HEK293 (cell line): ENCODE measurements at regions not wholly inside any gene's neighbourhood (a gene's known extent, or its start where the extent isn't known, plus 50 kb on each side); places are given as distances from the start of the nearest gene placed in this dataset.
"Not testable (repeated sequence)": the region's sequence is repeated elsewhere in the genome, so short reads cannot be mapped to it uniquely, and the experiment has no call there.

Source experiments
- CTCF ChIA-PET: fragments of 350-600 bp; formaldehyde crosslinking; extraction: SDS; loops from one replicate; lab custom pipeline; 2021; ENCODE audit warnings: antibody characterized with exemption; lab: Yijun Ruan, JAX
- POLR2A ChIA-PET: fragments of 300-600 bp; formaldehyde crosslinking; extraction: SDS; loops from one replicate; lab custom pipeline; 2020; ENCODE audit warnings: antibody characterized with exemption, inconsistent platforms; lab: Yijun Ruan, JAX
- H3K27ac ChIP-seq: fragments of 200-500 bp; sonication (Bioruptor generic); 2 replicates; pipeline ENCODE4 v1.5.1; 2014; ENCODE audit warnings: low read depth, low read length, control low read depth, inconsistent platforms; ENCODE audit errors: extremely low read depth
- H3K36me3 ChIP-seq, 2 experiments: fragments of 200-500 bp in 1 of 2; sonication (Bioruptor generic) in 1 of 2; 1 replicate in 1 of 2; 2 replicates in 1 of 2; pipeline ENCODE4 v1.5.1; 2014 to 2017; ENCODE audit warnings: inconsistent platforms in 2 of 2, low read length in 2 of 2; ENCODE audit not compliant: control insufficient read depth in 2 of 2, insufficient read depth in 1 of 2
- H3K4me1 ChIP-seq: fragments of 200-500 bp; sonication (Bioruptor generic); 2 replicates; pipeline ENCODE4 v1.5.1; 2014; ENCODE audit warnings: mild to moderate bottlenecking, low read length, inconsistent platforms; ENCODE audit not compliant: control insufficient read depth, insufficient read depth
- H3K4me3 ChIP-seq: 2 replicates; pipeline ENCODE4 v1.5.1; 2011; ENCODE audit warnings: low read depth, mild to moderate bottlenecking, control low read depth, low read length, moderate library complexity
- H3K9me3 ChIP-seq: fragments of 200-500 bp; sonication (Bioruptor generic); 2 replicates; pipeline ENCODE4 v1.5.1; 2014; ENCODE audit warnings: low read depth, low read length, inconsistent platforms; ENCODE audit not compliant: control insufficient read depth, insufficient read depth
- ATF2 ChIP-seq: fragments of 450-650 bp; formaldehyde crosslinking; IDR thresholded peaks from 2 replicates; pipeline ENCODE4 v1.5.1; 2016; ENCODE audit warnings: missing biosample characterization, missing genetic modification characterization, low read depth
- GLI2 ChIP-seq: fragments of 450-650 bp; formaldehyde crosslinking; IDR thresholded peaks from 2 replicates; pipeline ENCODE4; 2017; ENCODE audit warnings: missing biosample characterization, missing genetic modification characterization, low read depth, borderline replicate concordance
- GLI4 ChIP-seq: fragments of 450-650 bp; formaldehyde crosslinking; IDR thresholded peaks from 2 replicates; pipeline ENCODE4 v1.5.1; 2016; ENCODE audit warnings: missing biosample characterization, missing genetic modification characterization
- HOXD13 ChIP-seq: sonication (generic); formaldehyde crosslinking; IDR thresholded peaks from 2 replicates; pipeline ENCODE4 v1.8.0; 2022; ENCODE audit warnings: missing genetic modification reagents, borderline replicate concordance
- MYNN ChIP-seq: fragments of 450-650 bp; formaldehyde crosslinking; IDR thresholded peaks from 2 replicates; pipeline ENCODE4 v1.5.1; 2016; ENCODE audit warnings: missing biosample characterization, missing genetic modification characterization, borderline replicate concordance
- MZF1 ChIP-seq: fragments of 450-650 bp; formaldehyde crosslinking; IDR thresholded peaks from 2 replicates; pipeline ENCODE4 v1.5.1; 2017; ENCODE audit warnings: missing biosample characterization, missing genetic modification characterization, borderline replicate concordance
- SP7 ChIP-seq: fragments of 450-650 bp; formaldehyde crosslinking; IDR thresholded peaks from 2 replicates; pipeline ENCODE4 v1.5.1; 2016; ENCODE audit warnings: missing biosample characterization, missing genetic modification characterization
- WT1 ChIP-seq: fragments of 450-650 bp; formaldehyde crosslinking; IDR thresholded peaks from 2 replicates; pipeline ENCODE4 v1.5.1; 2016; ENCODE audit warnings: missing biosample characterization, missing genetic modification characterization
- ZBTB11 ChIP-seq: fragments of 450-650 bp; formaldehyde crosslinking; conservative IDR thresholded peaks from 2 replicates; pipeline ENCODE4 v1.5.1; 2016; ENCODE audit warnings: low read depth, missing biosample characterization, missing genetic modification characterization
- ZBTB17 ChIP-seq: fragments of 450-650 bp; formaldehyde crosslinking; IDR thresholded peaks from 2 replicates; pipeline ENCODE4 v1.5.1; 2016; ENCODE audit warnings: missing biosample characterization, missing genetic modification characterization
- ZEB2 ChIP-seq: fragments of 450-650 bp; formaldehyde crosslinking; IDR thresholded peaks from 2 replicates; pipeline ENCODE4 v1.5.1; 2016; ENCODE audit warnings: missing biosample characterization, missing genetic modification characterization
- ZFP41 ChIP-seq: fragments of 450-650 bp; formaldehyde crosslinking; IDR thresholded peaks from 2 replicates; pipeline ENCODE4 v1.5.1; 2016; ENCODE audit warnings: missing biosample characterization, missing genetic modification characterization, borderline replicate concordance
- ZNF146 ChIP-seq: fragments of 450-650 bp; formaldehyde crosslinking; IDR thresholded peaks from 2 replicates; pipeline ENCODE4 v1.5.1; 2016; ENCODE audit warnings: missing biosample characterization, missing genetic modification characterization
- ZNF214 ChIP-seq: fragments of 450-650 bp; formaldehyde crosslinking; IDR thresholded peaks from 2 replicates; pipeline ENCODE4 v1.5.1; 2017; ENCODE audit warnings: missing biosample characterization, mild to moderate bottlenecking, missing genetic modification characterization, borderline replicate concordance
- ZNF335 ChIP-seq: fragments of 450-650 bp; formaldehyde crosslinking; conservative IDR thresholded peaks from 2 replicates; pipeline ENCODE4 v1.5.1; 2016; ENCODE audit warnings: missing biosample characterization, missing genetic modification characterization
- ZNF366 ChIP-seq: fragments of 450-650 bp; formaldehyde crosslinking; conservative IDR thresholded peaks from 2 replicates; pipeline ENCODE4 v1.5.1; 2016; ENCODE audit warnings: missing biosample characterization, missing genetic modification characterization
- ZNF544 ChIP-seq: fragments of 450-650 bp; formaldehyde crosslinking; IDR thresholded peaks from 2 replicates; pipeline ENCODE4 v1.5.0; 2017; ENCODE audit warnings: missing biosample characterization, missing genetic modification characterization
- ZNF561 ChIP-seq: fragments of 450-650 bp; IDR thresholded peaks from 2 replicates; pipeline ENCODE4 v1.5.1; 2018; ENCODE audit warnings: missing biosample characterization, missing genetic modification characterization, borderline replicate concordance
- ZNF571 ChIP-seq: fragments of 450-650 bp; formaldehyde crosslinking; IDR thresholded peaks from 2 replicates; pipeline ENCODE4 v1.5.0; 2017; ENCODE audit warnings: missing biosample characterization, missing genetic modification characterization
- ZNF585B ChIP-seq: fragments of 450-650 bp; formaldehyde crosslinking; IDR thresholded peaks from 2 replicates; pipeline ENCODE4 v1.5.1; 2016; ENCODE audit warnings: missing biosample characterization, missing genetic modification characterization
- ZNF596 ChIP-seq: fragments of 450-650 bp; IDR thresholded peaks from 2 replicates; pipeline ENCODE4 v1.5.0; 2018; ENCODE audit warnings: missing biosample characterization, mild to moderate bottlenecking, missing genetic modification characterization, moderate library complexity
- ZNF610 ChIP-seq: fragments of 450-650 bp; formaldehyde crosslinking; IDR thresholded peaks from 2 replicates; pipeline ENCODE4 v1.5.1; 2016; ENCODE audit warnings: missing biosample characterization, missing genetic modification characterization, borderline replicate concordance
- ZNF777 ChIP-seq: fragments of 450-650 bp; formaldehyde crosslinking; IDR thresholded peaks from 2 replicates; pipeline ENCODE4 v1.5.1; 2017; ENCODE audit warnings: missing biosample characterization, missing genetic modification characterization, borderline replicate concordance
- ZNF837 ChIP-seq: fragments of 450-650 bp; formaldehyde crosslinking; IDR thresholded peaks from 2 replicates; pipeline ENCODE4 v1.5.1; 2016; ENCODE audit warnings: missing biosample characterization, missing genetic modification characterization
- TF ChIP-seq, protein P1 (sequence below): sonication (generic); formaldehyde crosslinking; IDR thresholded peaks from 2 replicates; pipeline ENCODE4 v1.8.1; 2022; ENCODE audit warnings: mild to moderate bottlenecking, moderate library complexity, missing genetic modification reagents

- TF ChIP-seq MYNN (tag by site-specific recombination) (no peak), ZNF146 (tag by site-specific recombination) (no peak), ZEB2 (no peak)
- TF ChIP-seq, all 188 proteins: peak for 0
Measured at GRCh38 chr5:87139795-87140194, 127.9 kb upstream of the RASA1 start (continued).

- H3K9me3 ChIP-seq: no peaks in the 10 kb centered on the region
- TF ChIP-seq, protein P1, sequence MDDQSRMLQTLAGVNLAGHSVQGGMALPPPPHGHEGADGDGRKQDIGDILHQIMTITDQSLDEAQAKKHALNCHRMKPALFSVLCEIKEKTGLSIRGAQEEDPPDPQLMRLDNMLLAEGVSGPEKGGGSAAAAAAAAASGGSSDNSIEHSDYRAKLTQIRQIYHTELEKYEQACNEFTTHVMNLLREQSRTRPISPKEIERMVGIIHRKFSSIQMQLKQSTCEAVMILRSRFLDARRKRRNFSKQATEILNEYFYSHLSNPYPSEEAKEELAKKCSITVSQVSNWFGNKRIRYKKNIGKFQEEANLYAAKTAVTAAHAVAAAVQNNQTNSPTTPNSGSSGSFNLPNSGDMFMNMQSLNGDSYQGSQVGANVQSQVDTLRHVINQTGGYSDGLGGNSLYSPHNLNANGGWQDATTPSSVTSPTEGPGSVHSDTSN (CRISPR knock-in tag): no peak
- TF ChIP-seq ZNF366 (tag by site-specific recombination) (no peak), ZNF596 (no peak), ZFP41 (tag by site-specific recombination) (no peak), GLI2 (tag by site-specific recombination) (no peak), ZNF837 (tag by site-specific recombination) (no peak), GLI4 (tag by site-specific recombination) (no peak)
- CTCF ChIA-PET: no interaction called here
- POLR2A ChIA-PET: no interaction called here
- H3K27ac ChIP-seq: no peak overlapping the region
- no peak overlapping the region for H3K4me3 ChIP-seq
- H3K36me3 ChIP-seq: no peaks in the 10 kb centered on the region
- H3K4me1 ChIP-seq: no peaks in the 10 kb centered on the region
Measured at GRCh38 chr5:87141544-87141943, 126.1 kb upstream of the RASA1 start.

DNA sequence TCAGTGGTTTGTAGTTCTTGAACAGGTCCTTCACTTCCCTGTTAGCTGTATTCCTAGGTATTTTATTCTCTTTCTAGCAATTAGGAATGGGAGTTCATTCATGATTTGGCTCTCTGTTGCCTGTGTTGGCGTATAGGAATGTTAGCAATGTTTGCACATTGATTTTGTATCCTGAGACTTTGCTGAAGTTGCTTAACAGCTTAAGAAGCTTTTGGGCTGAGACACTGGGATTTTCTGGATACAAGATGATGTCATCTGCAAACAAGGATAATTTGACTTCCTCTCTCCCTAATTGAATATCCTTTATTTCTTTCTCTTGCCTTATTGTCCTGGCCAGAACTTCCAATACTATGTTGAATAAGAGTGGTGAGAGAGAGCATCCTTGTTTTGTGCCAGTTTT, 121.8 kb upstream of the RASA1 start:
- H3K27ac ChIP-seq, CTCF ChIA-PET, POLR2A ChIA-PET, H3K36me3 ChIP-seq, H3K4me3 ChIP-seq, H3K4me1 ChIP-seq, H3K9me3 ChIP-seq: not testable (repeated sequence)
- TF ChIP-seq ATF2 (tag by site-specific recombination): 0 out of 2 replicates have a peak, but pooled peaks have one; percentile 26

GRCh38 chr5:87147441-87147840, 120.2 kb upstream of the RASA1 start:
- POLR2A ChIA-PET: no interaction called here
- H3K27ac ChIP-seq: no peak overlapping the region
- CTCF ChIA-PET: interaction anchor here (0.6 to 1.6 kb wide), 3 partner anchors 8 to 19 kb away, joined by 3 to 4 read pairs (median 4); no protein-coding TSS in a partner anchor
- H3K4me3 ChIP-seq: no peak overlapping the region
- no peaks in the 10 kb centered on the region for H3K4me1 ChIP-seq
- no peaks in the 10 kb centered on the region for H3K9me3 ChIP-seq
- H3K36me3 ChIP-seq: no peaks in the 10 kb centered on the region
- TF ChIP-seq SP7 (tag by site-specific recombination) (no peak), ZNF571 (tag by site-specific recombination) (no peak), ZNF214 (tag by site-specific recombination) (no peak), ZBTB17 (tag by site-specific recombination) (no peak), ZNF610 (tag by site-specific recombination) (no peak), WT1 (tag by site-specific recombination) (no peak), ZNF544 (tag by site-specific recombination) (no peak), MZF1 (no peak), ZNF585B (tag by site-specific recombination) (no peak), HOXD13 (no peak), ZNF777 (no peak), ZNF366 (tag by site-specific recombination) (no peak), ZNF561 (no peak), ZNF335 (tag by site-specific recombination) (no peak), ZBTB11 (no peak)
